HepG2 (cell line): ENCODE measurements at regions not wholly inside any gene's neighbourhood (a gene's known extent, or its start where the extent isn't known, plus 50 kb on each side); places are given as distances from the start of the nearest gene placed in this dataset.
A peak's percentile ranks its signal among the peaks of the same experiment; 100 is the strongest.

ENCODE experiments used
- ATAC-seq: fragments of 200-7000 bp; cut with Tn5 transposase; 3 replicates; pipeline ENCODE4 v1.9.1; 2020; ENCODE audit warnings: mild to moderate bottlenecking, moderate library complexity
- BruUV-seq: library from RNA; stranded (reverse); fragments of 400-500 nt; replicated peaks from 2 replicates; lab custom pipeline; 2021; lab: Mats Ljungman, UMichigan
- CTCF ChIA-PET: fragments of 300-600 bp; formaldehyde crosslinking; extraction: SDS; loops from one replicate; lab custom pipeline; 2021; ENCODE audit warnings: low total read pairs, inconsistent platforms, low intra/inter-chr PET ratio; lab: Yijun Ruan, JAX
- POLR2A ChIA-PET: fragments of 350-600 bp; sonication (Branson Sonifier 250); formaldehyde crosslinking; loops from one replicate; lab custom pipeline; 2020; ENCODE audit warnings: antibody characterized with exemption, inconsistent platforms; lab: Yijun Ruan, JAX
- DNase-seq: peaks from one replicate; pipeline ENCODE4 v3.0.0-alpha.2; 2015; ENCODE audit warnings: low spot score
- FAIRE-seq: peaks from 3 replicates; lab custom pipeline; 2011; peaks lifted over from hg19 to GRCh38; lab: Jason Lieb, UNC
- H2AFZ ChIP-seq: one replicate; pipeline ENCODE4 v1.6.1; 2011; ENCODE audit warnings: low read length, inconsistent platforms
- H3K27ac ChIP-seq: fragments of 300-600 bp; 3 replicates; pipeline ENCODE4 v1.8.0; 2011; ENCODE audit warnings: mixed run types, mild to moderate bottlenecking, mixed read lengths, low read length, inconsistent platforms; ENCODE audit not compliant: insufficient read depth; ENCODE audit errors: extremely low read length
- H3K27me3 ChIP-seq, 2 experiments: fragments of 200-600 bp in 1 of 2; 2 replicates in 1 of 2; 3 replicates in 1 of 2; pipeline versions ENCODE4 v1.6.0 to v1.8.0; 2011; ENCODE audit warnings: low read length in 2 of 2, mild to moderate bottlenecking in 2 of 2, moderate library complexity in 2 of 2, inconsistent platforms in 1 of 2; ENCODE audit not compliant: insufficient read depth in 2 of 2, control insufficient read depth in 1 of 2
- H3K36me3 ChIP-seq, 2 experiments: fragments of 200-600 bp in 1 of 2; replicated peaks in 1 of 2; 2 replicates in 1 of 2; 3 replicates in 1 of 2; pipeline versions ENCODE4 v1.5.1 to v1.8.0; 2011; ENCODE audit warnings: low read length in 2 of 2, inconsistent platforms in 1 of 2; ENCODE audit not compliant: insufficient read depth in 2 of 2, control insufficient read depth in 1 of 2
- H3K4me1 ChIP-seq: 2 replicates; pipeline ENCODE4 v1.5.1; 2012; ENCODE audit warnings: low read length, inconsistent platforms; ENCODE audit not compliant: insufficient read depth
- H3K4me2 ChIP-seq: 2 replicates; pipeline ENCODE4 v1.6.0; 2011; ENCODE audit warnings: low read depth, low read length, inconsistent platforms
- H3K4me3 ChIP-seq, 3 experiments: fragments of 200-600 bp in 1 of 3; sonication (generic), shearing (Covaris generic) in 1 of 3; replicated peaks in 1 of 3; 2 replicates each; pipeline ENCODE4 v1.5.1; 2011 to 2016; ENCODE audit warnings: low read length in 3 of 3, inconsistent platforms in 2 of 3, low read depth in 2 of 3, mild to moderate bottlenecking in 2 of 3, control low read depth in 1 of 3, mixed read lengths in 1 of 3; ENCODE audit not compliant: insufficient read depth in 1 of 3
- H3K79me2 ChIP-seq: one replicate; pipeline ENCODE4 v1.6.1; 2011; ENCODE audit warnings: low read length, inconsistent platforms; ENCODE audit not compliant: insufficient read depth
- H3K9ac ChIP-seq: 2 replicates; pipeline ENCODE4 v1.6.0; 2011; ENCODE audit warnings: mild to moderate bottlenecking, low read depth, low read length, inconsistent platforms; ENCODE audit not compliant: insufficient read depth
- H3K9me3 ChIP-seq: 2 replicates; pipeline ENCODE4 v1.5.1; 2012; ENCODE audit warnings: mild to moderate bottlenecking, low read length
- H4K20me1 ChIP-seq: 2 replicates; pipeline ENCODE4 v1.6.0; 2011; ENCODE audit warnings: inconsistent platforms, mild to moderate bottlenecking, low read length, moderate library complexity; ENCODE audit not compliant: insufficient read depth
- NCOA2 ChIP-seq: sonication (generic); formaldehyde crosslinking; IDR thresholded peaks from 2 replicates; pipeline ENCODE4 v1.8.0; 2022; ENCODE audit warnings: inconsistent platforms
- RAD21 ChIP-seq: fragments of 450-650 bp; formaldehyde crosslinking; IDR thresholded peaks from 2 replicates; pipeline ENCODE4 v1.5.0; 2020; ENCODE audit warnings: mild to moderate bottlenecking
- STAT5B ChIP-seq: sonication (generic); formaldehyde crosslinking; IDR thresholded peaks from 2 replicates; pipeline ENCODE4 v1.4.0; 2020; ENCODE audit warnings: missing genetic modification reagents
- THAP9 ChIP-seq: sonication (generic); formaldehyde crosslinking; IDR thresholded peaks from 2 replicates; pipeline ENCODE4; 2020; ENCODE audit warnings: missing genetic modification reagents, mild to moderate bottlenecking, borderline replicate concordance
- ZBTB1 ChIP-seq: sonication (generic); formaldehyde crosslinking; IDR thresholded peaks from 2 replicates; pipeline ENCODE4 v1.4.0; 2020; ENCODE audit warnings: missing genetic modification reagents, borderline replicate concordance
- ZKSCAN1 ChIP-seq: fragments of 150-350 bp; IDR thresholded peaks from 2 replicates; pipeline ENCODE4 v1.6.1; 2014; ENCODE audit warnings: low read length
- ZNF281 ChIP-seq: sonication (generic); formaldehyde crosslinking; IDR thresholded peaks from 2 replicates; pipeline ENCODE4 v1.4.0; 2020; ENCODE audit warnings: missing genetic modification reagents, borderline replicate concordance
- ZNF431 ChIP-seq: sonication (generic); formaldehyde crosslinking; IDR thresholded peaks from 2 replicates; pipeline ENCODE4 v1.9.0; 2022; ENCODE audit warnings: missing genetic modification reagents, low read depth, mild to moderate bottlenecking, borderline replicate concordance
- ZNF432 ChIP-seq: sonication (generic); formaldehyde crosslinking; IDR thresholded peaks from 2 replicates; pipeline ENCODE4 v1.5.0; 2020; ENCODE audit warnings: missing genetic modification reagents, mild to moderate bottlenecking, borderline replicate concordance
- ZNF629 ChIP-seq: sonication (generic); formaldehyde crosslinking; conservative IDR thresholded peaks from 2 replicates; pipeline ENCODE4 v1.5.0; 2020; ENCODE audit warnings: missing genetic modification reagents
- WGBS: methylation state at CpG from one replicate; pipeline ENCODE4 v1.1.6; 2017; ENCODE audit warnings: low lambda C conversion rate; 5-methylcytosine and 5-hydroxymethylcytosine counted together
- in situ Hi-C: cut with HindIII; loops from 2 replicates; pipeline ENCODE4 v1.10.0; 2017; ENCODE audit warnings: low pct_unique_long_range_greater_than_20kb; ENCODE audit not compliant: extremely low pct_ligation_motif_present
- intact Hi-C: fragments of 100-400 bp; cut with micrococcal nuclease; formaldehyde crosslinking; loops from one replicate; pipeline ENCODE4 v1.10.0; 2022; ENCODE audit not compliant: unreplicated experiment
- TF ChIP-seq, protein P1 (sequence below): IDR thresholded peaks from 2 replicates; pipeline ENCODE4 v1.6.1; 2016; ENCODE audit warnings: low read depth, borderline replicate concordance
- TF ChIP-seq, protein P2 (sequence below): sonication (generic); formaldehyde crosslinking; IDR thresholded peaks from 2 replicates; pipeline ENCODE4 v1.5.0; 2020; ENCODE audit warnings: missing genetic modification reagents, mild to moderate bottlenecking, borderline replicate concordance

DNA sequence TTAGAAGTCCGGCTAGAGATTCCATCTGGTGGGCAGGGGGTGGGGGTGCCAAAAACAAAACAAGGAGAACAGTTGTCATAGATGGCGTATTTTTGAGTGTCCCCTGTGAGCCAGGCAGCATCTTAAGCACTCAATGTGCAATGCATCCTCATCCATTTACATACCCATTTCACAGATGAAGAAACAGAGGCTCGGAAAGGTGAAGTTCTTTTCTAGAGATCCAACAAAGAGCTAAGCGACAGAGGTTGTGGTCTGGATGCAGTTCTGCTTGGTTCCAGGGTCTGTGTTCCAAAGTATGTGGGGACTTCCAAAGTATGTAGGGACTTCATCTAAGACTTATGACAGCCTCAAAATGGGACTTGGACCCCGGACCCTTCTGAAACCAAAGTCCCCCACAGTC is 277.8 kb downstream of the MN1 start:
- H3K36me3 ChIP-seq = no peaks in the 10 kb centered on the region
- no peak overlapping the region for H2AFZ ChIP-seq
- no peak overlapping the region for H3K4me2 ChIP-seq
- no TSS peak for BruUV-seq
- CTCF ChIA-PET = no interaction called here
- no peaks in the 10 kb centered on the region for H4K20me1 ChIP-seq
- no peak overlapping the region for H3K9ac ChIP-seq
- peak; percentile 63 for TF ChIP-seq ZNF629 (CRISPR knock-in tag)
- TF ChIP-seq THAP9 (CRISPR knock-in tag) = no peak
- no peaks in the 10 kb centered on the region for H3K79me2 ChIP-seq
- no peak overlapping the region for H3K4me3 ChIP-seq
- H3K4me1 ChIP-seq = no peaks in the 10 kb centered on the region
- 45% methylated on average over 5 of the region's 5 CpGs for WGBS
- H3K27me3 ChIP-seq = 0 out of 5 replicates have a peak, but pooled peaks cover 0 to 2% of the 10 kb centered on the region in 2 experiments
- intact Hi-C loops (no loop called here), in situ Hi-C loops (no loop called here)
- ATAC-seq (no peak), FAIRE-seq (no peak), DNase-seq (no peak)
- no peaks in the 10 kb centered on the region for H3K9me3 ChIP-seq
- no peak overlapping the region for H3K27ac ChIP-seq
- POLR2A ChIA-PET = no interaction called here

- Histone ChIP-seq H3K36me3 (no peaks in the 10 kb centered on the region), H3K27ac (no peak overlapping the region), H4K20me1 (no peaks in the 10 kb centered on the region), H3K9me3 (no peaks in the 10 kb centered on the region), H3K79me2 (no peaks in the 10 kb centered on the region), H3K4me1 (no peaks in the 10 kb centered on the region), H3K9ac (no peak overlapping the region), H3K27me3 (0 out of 5 replicates have a peak, but pooled peaks cover 0 to 2% of the 10 kb centered on the region in 2 experiments), H2AFZ (no peak overlapping the region), H3K4me3 (no peak overlapping the region), H3K4me2 (no peak overlapping the region)
- ChIA-PET POLR2A (no interaction called here), CTCF (no interaction called here)
- in situ Hi-C loops (no loop called here), intact Hi-C loops (no loop called here)
- 19% methylated on average over 2 of the region's 2 CpGs for WGBS
- BruUV-seq = no TSS peak
- DNase-seq = no peak
- no peak for ATAC-seq
- no peak for FAIRE-seq
- no peak for TF ChIP-seq ZNF281 (CRISPR knock-in tag)
- no peak for TF ChIP-seq RAD21
- TF ChIP-seq ZNF431 (CRISPR knock-in tag) = no peak
- no peak for TF ChIP-seq ZKSCAN1
- no peak for TF ChIP-seq NCOA2
- TF ChIP-seq, protein P1, sequence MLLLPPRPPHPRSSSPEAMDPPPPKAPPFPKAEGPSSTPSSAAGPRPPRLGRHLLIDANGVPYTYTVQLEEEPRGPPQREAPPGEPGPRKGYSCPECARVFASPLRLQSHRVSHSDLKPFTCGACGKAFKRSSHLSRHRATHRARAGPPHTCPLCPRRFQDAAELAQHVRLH (CRISPR knock-in tag) = no peak
- no peak for TF ChIP-seq ZNF432 (CRISPR knock-in tag)
- TF ChIP-seq ZBTB1 = no peak
- TF ChIP-seq STAT5B = no peak
- TF ChIP-seq, protein P2, sequence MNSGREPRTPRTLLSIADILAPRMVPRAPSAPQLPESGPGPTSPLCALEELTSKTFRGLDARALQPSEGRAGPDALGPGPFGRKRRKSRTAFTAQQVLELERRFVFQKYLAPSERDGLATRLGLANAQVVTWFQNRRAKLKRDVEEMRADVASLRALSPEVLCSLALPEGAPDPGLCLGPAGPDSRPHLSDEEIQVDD = no peak
These were observed 275.8 kb downstream of the MN1 start for GRCh38 chr22:27525711-27526110.
